ENCODE measurements at regions not wholly inside any gene's neighbourhood (a gene's known extent, or its start where the extent isn't known, plus 50 kb on each side); places are given as distances from the start of the nearest gene placed in this dataset.

DNA sequence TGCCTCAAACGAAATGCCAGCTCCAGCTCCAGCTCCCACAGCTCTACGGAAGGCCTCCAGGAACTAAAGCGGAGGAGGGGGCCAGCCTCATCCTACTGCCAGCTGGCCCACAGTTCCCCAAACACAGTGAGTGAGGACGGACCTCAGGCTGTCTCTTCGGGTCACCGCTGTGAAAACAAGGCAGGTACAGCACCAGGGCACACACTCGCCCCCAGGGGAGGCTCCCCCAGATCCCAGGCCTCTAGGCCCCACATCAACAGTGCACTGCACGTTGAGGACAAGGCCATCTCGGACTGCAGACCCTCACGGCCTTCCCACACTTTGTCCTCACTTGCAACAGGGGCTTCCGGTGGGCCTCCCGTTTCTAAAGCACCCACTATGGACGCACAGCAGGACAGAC is 95.0 kb downstream of the GTF2H2C_2 start:
- peak in 1 of 5 experiments; percentile 0 for DNase-seq

- peak in 1 of 5 experiments; percentile 2 for DNase-seq
Observed at GRCh38 chr5:70510811-70511210, 95.6 kb downstream of the GTF2H2C_2 start.

All from T-helper 2 cell (primary cell).